Omental fat pad (tissue), 3 donors: ENCODE measurements at regions not wholly inside any gene's neighbourhood (a gene's known extent, or its start where the extent isn't known, plus 50 kb on each side); places are given as distances from the start of the nearest gene placed in this dataset.
"Not testable (repeated sequence)": the region's sequence is repeated elsewhere in the genome, so short reads cannot be mapped to it uniquely, and the experiment has no call there.

Source experiments
- ATAC-seq: fragments of 150-250 bp; one replicate; pipeline ENCODE4 v1.9.1; 2016; ENCODE audit warnings: mild to moderate bottlenecking, moderate library complexity; ENCODE audit not compliant: low FRiP score
- DNase-seq: peaks from one replicate; pipeline ENCODE4 v3.0.0-alpha.2; 2019; ENCODE audit warnings: low spot score
- TF ChIP-seq, protein P1 (sequence below), 3 donors: fragments of 450-650 bp; IDR thresholded peaks; one replicate each; pipeline ENCODE4 v1.5.1; 2016 to 2017; ENCODE audit warnings: antibody characterized with exemption in 3 of 3, mild to moderate bottlenecking in 3 of 3, moderate library complexity in 2 of 3

DNA sequence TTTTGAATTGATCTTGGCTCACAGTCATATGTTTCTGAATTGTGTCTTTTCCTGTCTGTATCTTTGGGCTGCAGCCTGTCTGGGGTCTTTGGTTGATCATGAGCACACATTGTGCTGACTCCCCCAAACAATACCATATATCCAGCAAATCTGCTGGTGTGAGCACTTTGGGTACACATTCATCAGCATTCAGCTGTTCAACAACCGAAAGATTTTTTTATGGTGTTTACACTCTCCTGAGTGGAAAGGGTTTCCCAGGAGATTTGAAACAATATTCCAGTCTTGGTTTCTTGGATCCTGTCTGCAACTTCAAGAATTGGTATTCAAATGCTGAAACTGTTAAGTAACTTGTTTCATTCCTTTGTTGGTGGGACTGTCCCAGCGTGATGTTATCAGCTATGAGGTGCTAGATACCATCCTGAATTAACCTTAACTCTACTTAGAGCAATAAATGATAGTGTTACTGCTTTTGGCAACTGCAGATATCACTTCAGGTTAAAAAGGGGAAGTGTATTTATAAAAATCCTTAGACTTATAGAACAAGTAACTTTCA lies 78.4 kb upstream of the DIAPH3 start:
- no peak for DNase-seq
- no peak for ATAC-seq
- TF ChIP-seq, protein P1, sequence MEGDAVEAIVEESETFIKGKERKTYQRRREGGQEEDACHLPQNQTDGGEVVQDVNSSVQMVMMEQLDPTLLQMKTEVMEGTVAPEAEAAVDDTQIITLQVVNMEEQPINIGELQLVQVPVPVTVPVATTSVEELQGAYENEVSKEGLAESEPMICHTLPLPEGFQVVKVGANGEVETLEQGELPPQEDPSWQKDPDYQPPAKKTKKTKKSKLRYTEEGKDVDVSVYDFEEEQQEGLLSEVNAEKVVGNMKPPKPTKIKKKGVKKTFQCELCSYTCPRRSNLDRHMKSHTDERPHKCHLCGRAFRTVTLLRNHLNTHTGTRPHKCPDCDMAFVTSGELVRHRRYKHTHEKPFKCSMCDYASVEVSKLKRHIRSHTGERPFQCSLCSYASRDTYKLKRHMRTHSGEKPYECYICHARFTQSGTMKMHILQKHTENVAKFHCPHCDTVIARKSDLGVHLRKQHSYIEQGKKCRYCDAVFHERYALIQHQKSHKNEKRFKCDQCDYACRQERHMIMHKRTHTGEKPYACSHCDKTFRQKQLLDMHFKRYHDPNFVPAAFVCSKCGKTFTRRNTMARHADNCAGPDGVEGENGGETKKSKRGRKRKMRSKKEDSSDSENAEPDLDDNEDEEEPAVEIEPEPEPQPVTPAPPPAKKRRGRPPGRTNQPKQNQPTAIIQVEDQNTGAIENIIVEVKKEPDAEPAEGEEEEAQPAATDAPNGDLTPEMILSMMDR (IDR thresholded peaks at IDR 0.05), result no peak

GRCh38 chr13:60244381-60244780 lies 80.7 kb upstream of the DIAPH3 start:
- ATAC-seq, result no peak
- DNase-seq, result no peak
- TF ChIP-seq, protein P1 (IDR thresholded peaks at IDR 0.05), result no peak

DNA sequence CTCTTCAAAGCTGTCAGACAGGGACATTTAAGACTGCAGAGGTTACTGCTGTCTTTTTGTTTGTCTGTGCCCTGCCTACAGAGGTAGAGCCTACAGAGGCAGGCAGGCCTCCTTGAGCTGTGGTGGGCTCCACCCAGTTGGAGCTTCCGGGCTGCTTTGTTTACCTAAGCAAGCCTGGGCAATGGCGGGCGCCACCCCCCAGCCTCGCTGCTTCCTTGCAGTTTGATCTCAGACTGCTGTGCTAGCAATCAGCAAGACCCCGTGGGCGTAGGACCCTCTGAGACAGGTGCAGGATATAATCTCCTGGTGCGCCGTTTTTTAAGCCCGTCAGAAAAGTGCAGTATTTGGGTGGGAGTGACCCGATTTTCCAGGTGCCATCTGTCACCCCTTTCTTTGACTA lies 87.7 kb upstream of the DIAPH3 start:
- DNase-seq, ATAC-seq: not testable (repeated sequence)

- TF ChIP-seq, protein P1 (IDR thresholded peaks at IDR 0.05), result no peak
These were observed 94.6 kb upstream of the DIAPH3 start for GRCh38 chr13:60258349-60258748.

DNA sequence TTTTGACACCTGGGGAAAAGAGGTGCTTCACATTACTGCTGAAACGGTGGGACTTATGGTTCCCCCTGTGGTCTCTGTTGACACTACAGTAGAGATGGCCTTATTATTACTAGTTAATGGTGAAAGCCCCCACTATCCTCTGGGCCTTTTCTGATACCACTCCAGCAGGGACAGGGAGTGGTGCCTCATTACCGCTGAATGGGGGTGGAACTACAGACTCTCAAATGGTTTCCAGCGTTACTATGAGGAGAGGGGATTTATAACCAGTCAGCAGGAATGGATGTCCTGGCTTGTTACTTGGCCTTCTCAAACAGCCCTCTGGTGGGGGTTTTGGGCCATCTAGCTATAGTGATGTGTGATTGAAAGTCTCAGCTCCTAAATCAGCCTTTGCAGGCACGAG lies 96.7 kb upstream of the DIAPH3 start:
- DNase-seq (no peak), ATAC-seq (no peak)
- TF ChIP-seq, protein P1 (IDR thresholded peaks at IDR 0.05), result no peak

More at GRCh38 chr13:60258349-60258748, 94.6 kb upstream of the DIAPH3 start:
- ATAC-seq, result no peak
- DNase-seq, result no peak

- no peak for DNase-seq
- TF ChIP-seq, protein P1 (IDR thresholded peaks at IDR 0.05), result no peak
- ATAC-seq, result no peak
These were observed 98.0 kb upstream of the DIAPH3 start for GRCh38 chr13:60261432-60262351.

DNA sequence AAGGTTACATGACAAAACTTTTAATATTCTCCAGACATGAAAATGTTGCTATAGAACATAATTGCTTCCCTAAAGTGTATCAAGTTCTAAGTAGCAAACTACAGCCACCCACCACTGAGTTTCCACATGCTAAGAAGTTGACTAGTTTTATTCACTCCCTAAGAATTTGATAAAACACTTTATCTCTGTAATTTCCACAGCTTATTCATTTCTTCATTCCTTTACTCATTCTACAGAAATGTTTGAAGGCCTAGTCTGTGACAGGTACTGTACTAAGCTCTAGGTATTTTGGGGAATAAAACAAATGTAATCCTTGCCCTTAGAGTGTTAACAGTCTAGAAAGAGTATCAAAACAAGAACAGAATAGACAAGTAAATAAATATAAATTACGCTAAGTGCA lies 101.8 kb upstream of the DIAPH3 start:
- TF ChIP-seq, protein P1 (IDR thresholded peaks at IDR 0.05), result no peak
- ATAC-seq (peak; percentile 78), DNase-seq (no peak)
